WTC11 (cell line): ENCODE measurements at regions not wholly inside any gene's neighbourhood (a gene's known extent, or its start where the extent isn't known, plus 50 kb on each side); places are given as distances from the start of the nearest gene placed in this dataset.

Experiments used
- CREM ChIP-seq: sonication (generic); formaldehyde crosslinking; IDR thresholded peaks from 2 replicates; pipeline ENCODE4 v1.8.1; 2022; ENCODE audit warnings: mild to moderate bottlenecking, missing genetic modification reagents, moderate library complexity
- NFYB ChIP-seq: sonication (generic); formaldehyde crosslinking; conservative IDR thresholded peaks from 2 replicates; pipeline ENCODE4 v1.8.0; 2022; ENCODE audit warnings: low read depth, missing genetic modification reagents
- SMAD3 ChIP-seq: sonication (generic); formaldehyde crosslinking; IDR thresholded peaks from 2 replicates; pipeline ENCODE4 v1.8.0; 2022; ENCODE audit warnings: missing genetic modification reagents, mild to moderate bottlenecking, borderline replicate concordance
- TP53 ChIP-seq: sonication (generic); formaldehyde crosslinking; IDR thresholded peaks from 2 replicates; pipeline ENCODE4 v1.8.1; 2023; ENCODE audit warnings: mild to moderate bottlenecking, missing genetic modification reagents
- ZNF138 ChIP-seq: sonication (generic); formaldehyde crosslinking; conservative IDR thresholded peaks from 2 replicates; pipeline ENCODE4 v1.8.1; 2022; ENCODE audit warnings: mild to moderate bottlenecking, moderate library complexity, missing genetic modification reagents
- TF ChIP-seq, protein P1 (sequence below): fragments of 200-600 bp; IDR thresholded peaks from 2 replicates; pipeline ENCODE4 v1.8.0; 2022; ENCODE audit warnings: antibody characterized with exemption
- TF ChIP-seq, protein P2 (sequence below): sonication (generic); formaldehyde crosslinking; IDR thresholded peaks from 2 replicates; pipeline ENCODE4 v1.8.1; 2023; ENCODE audit warnings: mild to moderate bottlenecking, missing genetic modification reagents, moderate library complexity
- TF ChIP-seq, protein P3 (sequence below): sonication (generic); formaldehyde crosslinking; IDR thresholded peaks from 2 replicates; pipeline ENCODE4 v1.8.0; 2023; ENCODE audit warnings: missing genetic modification reagents
- TF ChIP-seq, protein P4 (sequence below): fragments of 250-450 bp; sonication (Bioruptor Pico); IDR thresholded peaks from 2 replicates; pipeline ENCODE4 v1.9.0; 2021; ENCODE audit warnings: moderate library complexity, mild to moderate bottlenecking, inconsistent platforms, borderline replicate concordance

DNA sequence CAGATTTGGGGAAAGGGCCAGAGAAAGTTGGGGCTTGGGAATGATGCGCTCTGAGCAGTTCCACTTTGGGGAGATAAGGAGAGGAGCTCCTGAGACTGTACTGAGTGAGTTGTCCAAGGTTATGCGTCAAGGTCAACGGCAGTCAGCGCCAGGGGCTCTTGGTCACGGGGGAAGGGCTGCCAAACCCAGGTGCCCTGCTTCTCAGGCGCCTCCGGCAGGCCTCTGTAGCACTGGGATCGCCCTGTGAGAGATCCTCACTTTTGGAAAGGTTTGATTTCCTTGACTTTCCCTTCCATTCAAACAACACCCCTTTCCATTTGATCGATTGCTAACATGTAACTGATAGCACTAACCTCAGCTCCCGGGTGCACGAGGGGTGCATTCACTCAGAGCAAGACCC lies 136.5 kb upstream of the SOX11 start:
- TF ChIP-seq SMAD3 (CRISPR knock-in tag) = no peak
- no peak for TF ChIP-seq CREM (CRISPR knock-in tag)
- TF ChIP-seq, protein P1, sequence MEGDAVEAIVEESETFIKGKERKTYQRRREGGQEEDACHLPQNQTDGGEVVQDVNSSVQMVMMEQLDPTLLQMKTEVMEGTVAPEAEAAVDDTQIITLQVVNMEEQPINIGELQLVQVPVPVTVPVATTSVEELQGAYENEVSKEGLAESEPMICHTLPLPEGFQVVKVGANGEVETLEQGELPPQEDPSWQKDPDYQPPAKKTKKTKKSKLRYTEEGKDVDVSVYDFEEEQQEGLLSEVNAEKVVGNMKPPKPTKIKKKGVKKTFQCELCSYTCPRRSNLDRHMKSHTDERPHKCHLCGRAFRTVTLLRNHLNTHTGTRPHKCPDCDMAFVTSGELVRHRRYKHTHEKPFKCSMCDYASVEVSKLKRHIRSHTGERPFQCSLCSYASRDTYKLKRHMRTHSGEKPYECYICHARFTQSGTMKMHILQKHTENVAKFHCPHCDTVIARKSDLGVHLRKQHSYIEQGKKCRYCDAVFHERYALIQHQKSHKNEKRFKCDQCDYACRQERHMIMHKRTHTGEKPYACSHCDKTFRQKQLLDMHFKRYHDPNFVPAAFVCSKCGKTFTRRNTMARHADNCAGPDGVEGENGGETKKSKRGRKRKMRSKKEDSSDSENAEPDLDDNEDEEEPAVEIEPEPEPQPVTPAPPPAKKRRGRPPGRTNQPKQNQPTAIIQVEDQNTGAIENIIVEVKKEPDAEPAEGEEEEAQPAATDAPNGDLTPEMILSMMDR = no peak
- TF ChIP-seq ZNF138 (CRISPR knock-in tag) = no peak
- TF ChIP-seq, protein P2, sequence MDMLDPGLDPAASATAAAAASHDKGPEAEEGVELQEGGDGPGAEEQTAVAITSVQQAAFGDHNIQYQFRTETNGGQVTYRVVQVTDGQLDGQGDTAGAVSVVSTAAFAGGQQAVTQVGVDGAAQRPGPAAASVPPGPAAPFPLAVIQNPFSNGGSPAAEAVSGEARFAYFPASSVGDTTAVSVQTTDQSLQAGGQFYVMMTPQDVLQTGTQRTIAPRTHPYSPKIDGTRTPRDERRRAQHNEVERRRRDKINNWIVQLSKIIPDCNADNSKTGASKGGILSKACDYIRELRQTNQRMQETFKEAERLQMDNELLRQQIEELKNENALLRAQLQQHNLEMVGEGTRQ = no peak
- TF ChIP-seq, protein P3, sequence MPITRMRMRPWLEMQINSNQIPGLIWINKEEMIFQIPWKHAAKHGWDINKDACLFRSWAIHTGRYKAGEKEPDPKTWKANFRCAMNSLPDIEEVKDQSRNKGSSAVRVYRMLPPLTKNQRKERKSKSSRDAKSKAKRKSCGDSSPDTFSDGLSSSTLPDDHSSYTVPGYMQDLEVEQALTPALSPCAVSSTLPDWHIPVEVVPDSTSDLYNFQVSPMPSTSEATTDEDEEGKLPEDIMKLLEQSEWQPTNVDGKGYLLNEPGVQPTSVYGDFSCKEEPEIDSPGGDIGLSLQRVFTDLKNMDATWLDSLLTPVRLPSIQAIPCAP (CRISPR knock-in tag) = no peak
- TF ChIP-seq, protein P4, sequence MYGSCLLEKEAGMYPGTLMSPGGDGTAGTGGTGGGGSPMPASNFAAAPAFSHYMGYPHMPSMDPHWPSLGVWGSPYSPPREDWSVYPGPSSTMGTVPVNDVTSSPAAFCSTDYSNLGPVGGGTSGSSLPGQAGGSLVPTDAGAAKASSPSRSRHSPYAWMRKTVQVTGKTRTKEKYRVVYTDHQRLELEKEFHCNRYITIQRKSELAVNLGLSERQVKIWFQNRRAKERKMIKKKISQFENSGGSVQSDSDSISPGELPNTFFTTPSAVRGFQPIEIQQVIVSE (CRISPR knock-in tag) = no peak
- no peak for TF ChIP-seq NFYB (CRISPR knock-in tag)
- no peak for TF ChIP-seq TP53 (CRISPR knock-in tag)
